Activated CD8-positive, alpha-beta T cell treated with anti-CD3 and anti-CD28 coated beads for 36 hours (primary cell): ENCODE measurements at regions not wholly inside any gene's neighbourhood (a gene's known extent, or its start where the extent isn't known, plus 50 kb on each side); places are given as distances from the start of the nearest gene placed in this dataset.
"Not testable (repeated sequence)": the region's sequence is repeated elsewhere in the genome, so short reads cannot be mapped to it uniquely, and the experiment has no call there.

Source experiments
- ATAC-seq: fragments of 200-7000 bp; cut with Tn5 transposase; one replicate; pipeline ENCODE4 v1.10.0; 2021; ENCODE audit warnings: mild to moderate bottlenecking, moderate library complexity
- CTCF ChIA-PET: fragments of 350-600 bp; sonication (Branson Sonifier 250); formaldehyde crosslinking; loops from one replicate; lab custom pipeline; 2021; ENCODE audit warnings: antibody characterized with exemption; lab: Charles Lee
- POLR2A ChIA-PET: fragments of 350-600 bp; sonication (Branson Sonifier 250); formaldehyde crosslinking; loops from one replicate; lab custom pipeline; 2021; ENCODE audit warnings: antibody characterized with exemption; lab: Charles Lee
- DNase-seq: peaks from one replicate; pipeline ENCODE4 v3.0.0-alpha.2; 2020
- H3K27ac Mint-ChIP-seq: one replicate; pipeline ENCODE4 v1.8.0; 2021; ENCODE audit warnings: mild to moderate bottlenecking, mixed read lengths
- H3K27me3 Mint-ChIP-seq: one replicate; pipeline ENCODE4 v1.8.0; 2021; ENCODE audit warnings: mixed read lengths
- H3K36me3 Mint-ChIP-seq: one replicate; pipeline ENCODE4 v1.8.0; 2021; ENCODE audit warnings: low read depth, mixed read lengths
- H3K4me1 Mint-ChIP-seq: one replicate; pipeline ENCODE4 v1.8.0; 2021; ENCODE audit warnings: low read depth, mixed read lengths
- H3K4me3 Mint-ChIP-seq: one replicate; pipeline ENCODE4 v1.8.0; 2021; ENCODE audit warnings: mild to moderate bottlenecking, moderate library complexity, mixed read lengths
- H3K9me3 Mint-ChIP-seq: one replicate; pipeline ENCODE4 v1.8.0; 2021; ENCODE audit warnings: mixed read lengths
- intact Hi-C: fragments of 100-400 bp; cut with micrococcal nuclease; formaldehyde crosslinking; loops from one replicate; pipeline ENCODE4 v1.10.0; 2022

DNA sequence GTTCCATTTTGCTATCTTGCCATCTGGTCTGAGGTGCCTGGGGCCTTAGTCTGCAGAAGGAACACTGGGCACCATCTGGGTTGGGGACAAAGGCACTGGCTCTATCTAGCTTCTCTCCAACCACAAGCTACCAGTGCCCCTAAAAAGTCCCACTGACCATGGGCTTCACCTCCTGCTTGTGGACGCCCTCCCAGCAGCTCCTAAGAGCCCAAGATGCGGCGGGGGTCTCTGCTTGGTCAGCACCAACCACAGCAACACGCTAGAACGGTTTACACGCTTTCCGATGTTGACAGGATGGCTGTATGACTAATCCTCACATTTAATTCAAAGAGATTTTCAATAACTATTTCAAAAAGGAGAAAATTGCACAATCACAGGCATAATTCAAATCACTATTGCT is 80.4 kb upstream of the TNK2 start:
- H3K27me3 Mint-ChIP-seq, POLR2A ChIA-PET, intact Hi-C loops, DNase-seq, H3K36me3 Mint-ChIP-seq, H3K4me1 Mint-ChIP-seq, H3K27ac Mint-ChIP-seq, ATAC-seq, H3K9me3 Mint-ChIP-seq, CTCF ChIA-PET: not testable (repeated sequence)
- peak overlapping the region; percentile 58 for H3K4me3 Mint-ChIP-seq

GRCh38 chr3:195987001-195987400 is 78.7 kb upstream of the TNK2 start:
- CTCF ChIA-PET, H3K27ac Mint-ChIP-seq, H3K4me1 Mint-ChIP-seq, H3K27me3 Mint-ChIP-seq, H3K4me3 Mint-ChIP-seq, ATAC-seq, intact Hi-C loops, POLR2A ChIA-PET, H3K9me3 Mint-ChIP-seq, DNase-seq, H3K36me3 Mint-ChIP-seq: not testable (repeated sequence)

- ATAC-seq, H3K27me3 Mint-ChIP-seq, DNase-seq, H3K4me1 Mint-ChIP-seq, intact Hi-C loops, CTCF ChIA-PET, POLR2A ChIA-PET, H3K36me3 Mint-ChIP-seq, H3K9me3 Mint-ChIP-seq, H3K4me3 Mint-ChIP-seq, H3K27ac Mint-ChIP-seq: not testable (repeated sequence)
Measured at GRCh38 chr3:195986576-195986975, 78.2 kb upstream of the TNK2 start.

DNA sequence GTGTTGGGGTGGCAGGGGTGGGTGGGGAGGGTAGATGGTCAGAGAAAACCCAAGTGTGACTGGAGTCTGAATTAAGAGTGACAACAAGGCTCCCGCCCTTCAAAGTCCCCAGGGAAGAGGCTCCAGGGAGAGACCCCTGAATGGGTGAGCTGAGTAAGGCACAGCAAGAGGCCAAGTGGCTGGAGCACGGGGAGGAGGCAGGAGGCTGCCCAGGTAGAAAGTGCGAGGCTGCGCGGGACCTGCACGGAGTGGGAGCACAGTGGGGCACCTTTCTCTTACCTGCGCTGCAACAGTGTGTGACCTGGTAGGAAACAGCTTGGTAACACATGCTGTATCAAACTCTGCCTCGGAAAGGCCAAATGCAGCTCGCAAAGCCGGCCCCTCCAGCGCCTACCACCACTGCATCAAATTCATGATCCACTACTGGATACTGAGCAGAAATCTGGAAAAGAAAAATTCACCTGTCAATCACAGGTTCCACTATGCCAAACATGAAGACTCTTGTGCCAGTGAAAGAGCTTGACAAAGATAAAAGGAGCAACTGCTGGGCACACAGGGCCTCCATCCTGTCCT is 77.1 kb upstream of the TNK2 start:
- H3K4me3 Mint-ChIP-seq, CTCF ChIA-PET, intact Hi-C loops, H3K9me3 Mint-ChIP-seq, H3K4me1 Mint-ChIP-seq, H3K27me3 Mint-ChIP-seq, POLR2A ChIA-PET, DNase-seq, H3K27ac Mint-ChIP-seq, ATAC-seq, H3K36me3 Mint-ChIP-seq: not testable (repeated sequence)

DNA sequence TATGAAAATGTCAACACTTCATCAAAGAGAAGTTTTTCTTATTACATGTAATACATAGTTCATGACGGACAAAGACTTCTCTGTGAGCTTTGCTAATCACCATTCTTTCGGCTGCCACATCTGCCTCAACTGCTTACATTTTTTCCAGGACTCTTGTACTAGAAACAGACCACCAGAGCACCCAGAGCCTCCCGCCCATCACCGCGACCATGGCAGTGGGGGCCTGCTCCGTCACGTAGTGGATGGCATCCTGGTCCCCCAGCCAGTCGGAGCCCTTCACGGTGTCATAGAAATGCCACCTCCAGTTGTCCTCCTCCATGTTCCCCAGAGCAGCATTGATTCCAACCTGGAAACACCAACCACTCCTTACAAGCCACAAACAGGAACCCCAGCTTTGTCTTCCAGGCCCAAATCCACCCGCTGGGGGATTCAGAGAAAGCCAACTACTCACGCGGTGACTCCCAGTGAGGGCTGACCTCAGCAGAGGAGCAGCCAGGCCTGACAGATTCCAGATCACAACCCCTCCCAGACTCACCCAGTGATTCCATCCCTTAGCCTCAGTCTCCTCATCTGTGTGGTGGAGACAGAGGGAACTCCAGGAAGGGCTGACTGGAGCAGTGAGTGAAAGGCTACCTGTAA is 76.2 kb upstream of the TNK2 start:
- H3K27ac Mint-ChIP-seq, CTCF ChIA-PET, H3K9me3 Mint-ChIP-seq, H3K4me1 Mint-ChIP-seq, H3K36me3 Mint-ChIP-seq, ATAC-seq, H3K4me3 Mint-ChIP-seq, intact Hi-C loops, H3K27me3 Mint-ChIP-seq, DNase-seq, POLR2A ChIA-PET: not testable (repeated sequence)

- intact Hi-C loops, H3K4me1 Mint-ChIP-seq, CTCF ChIA-PET, H3K27me3 Mint-ChIP-seq, DNase-seq, ATAC-seq, POLR2A ChIA-PET, H3K27ac Mint-ChIP-seq, H3K9me3 Mint-ChIP-seq, H3K36me3 Mint-ChIP-seq, H3K4me3 Mint-ChIP-seq: not testable (repeated sequence)
Measured at GRCh38 chr3:195983880-195984279, 75.5 kb upstream of the TNK2 start.

DNA sequence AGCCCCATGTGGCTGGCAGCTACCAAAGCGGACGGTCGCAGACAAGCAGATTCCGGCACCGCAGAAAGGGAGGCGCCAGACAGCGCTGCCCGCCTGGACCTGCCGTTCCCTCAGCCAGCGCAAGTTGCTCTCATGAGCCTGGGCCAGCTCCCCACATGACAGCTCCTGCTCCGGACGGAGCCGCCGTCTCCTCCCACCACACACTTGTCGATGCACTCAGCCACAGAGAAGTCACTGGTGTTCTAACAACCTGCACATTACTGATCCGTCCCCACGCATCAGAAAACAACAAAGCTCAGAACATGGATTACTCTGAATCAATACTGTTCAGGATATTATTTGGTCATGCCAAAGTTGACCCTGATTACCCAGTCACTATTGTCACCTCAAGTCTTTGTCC is 74.4 kb upstream of the TNK2 start:
- H3K9me3 Mint-ChIP-seq, H3K4me3 Mint-ChIP-seq, H3K4me1 Mint-ChIP-seq, ATAC-seq, POLR2A ChIA-PET, intact Hi-C loops, H3K27ac Mint-ChIP-seq, CTCF ChIA-PET, H3K27me3 Mint-ChIP-seq, DNase-seq: not testable (repeated sequence)
- H3K36me3 Mint-ChIP-seq = peaks cover 11% of the 10 kb centered on the region

- H3K4me1 Mint-ChIP-seq, H3K27me3 Mint-ChIP-seq, H3K4me3 Mint-ChIP-seq, H3K27ac Mint-ChIP-seq, POLR2A ChIA-PET, H3K9me3 Mint-ChIP-seq, DNase-seq, CTCF ChIA-PET, ATAC-seq, intact Hi-C loops: not testable (repeated sequence)
- H3K36me3 Mint-ChIP-seq = peaks cover 11% of the 10 kb centered on the region
Measured at GRCh38 chr3:195981778-195982177, 73.4 kb upstream of the TNK2 start.

- DNase-seq, H3K27me3 Mint-ChIP-seq, ATAC-seq, CTCF ChIA-PET, H3K27ac Mint-ChIP-seq, H3K4me1 Mint-ChIP-seq, POLR2A ChIA-PET, H3K9me3 Mint-ChIP-seq, H3K4me3 Mint-ChIP-seq: not testable (repeated sequence)
- H3K36me3 Mint-ChIP-seq = peaks cover 18% of the 10 kb centered on the region
- intact Hi-C loops = loop anchor here (10.0 kb wide), 1 partner anchor 305 kb away; no protein-coding TSS in a partner anchor
Measured at GRCh38 chr3:195979877-195980276, 71.5 kb upstream of the TNK2 start.

DNA sequence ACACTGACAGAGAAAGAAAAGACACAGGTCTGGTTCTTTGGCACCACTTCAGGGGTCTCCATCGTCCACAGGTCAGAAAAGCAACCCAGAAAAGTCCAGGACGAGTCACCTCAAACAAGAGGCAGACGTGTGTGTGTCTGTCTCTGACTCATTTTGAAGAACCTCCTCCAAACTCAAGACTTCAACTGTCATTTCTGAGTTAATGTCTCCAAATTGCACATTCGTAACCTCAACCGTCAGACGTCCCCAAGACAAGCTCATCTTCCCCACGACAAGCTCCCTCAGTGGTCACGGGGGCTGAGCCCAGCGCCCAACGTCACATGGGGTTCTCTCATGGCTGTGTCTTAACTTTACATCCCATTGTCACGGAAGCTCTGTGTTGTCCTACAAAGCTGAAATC is 70.2 kb upstream of the TNK2 start:
- intact Hi-C loops = loop anchor here (10.0 kb wide), 1 partner anchor 304 kb away; no protein-coding TSS in a partner anchor
- H3K4me1 Mint-ChIP-seq, H3K4me3 Mint-ChIP-seq, H3K27me3 Mint-ChIP-seq, DNase-seq, CTCF ChIA-PET, POLR2A ChIA-PET, H3K9me3 Mint-ChIP-seq, H3K27ac Mint-ChIP-seq: not testable (repeated sequence)
- peaks cover 21% of the 10 kb centered on the region for H3K36me3 Mint-ChIP-seq
- peak; percentile 69 for ATAC-seq

DNA sequence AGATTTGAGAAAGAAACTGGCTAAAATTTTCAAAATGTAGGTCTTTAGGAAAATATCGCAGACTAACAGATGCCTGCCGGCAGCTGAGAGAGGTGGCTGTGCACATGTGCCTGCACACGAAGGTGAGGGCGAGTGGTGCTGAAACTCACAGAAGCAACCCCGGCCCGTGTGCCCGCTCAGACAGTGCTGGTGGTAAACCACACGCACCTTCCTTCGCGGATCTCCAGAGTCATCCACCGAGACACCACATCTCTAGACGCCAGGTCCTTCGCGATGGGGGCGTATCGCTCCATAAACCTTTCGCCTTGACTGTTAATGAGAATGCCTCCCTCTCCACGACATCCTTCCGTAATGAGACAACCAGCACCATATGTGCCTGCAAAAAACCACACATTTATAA is 68.5 kb upstream of the TNK2 start:
- H3K4me3 Mint-ChIP-seq, POLR2A ChIA-PET, H3K9me3 Mint-ChIP-seq, H3K27me3 Mint-ChIP-seq, ATAC-seq, H3K27ac Mint-ChIP-seq, H3K4me1 Mint-ChIP-seq, DNase-seq, CTCF ChIA-PET: not testable (repeated sequence)
- intact Hi-C loops = loop anchor here (10.0 kb wide), 1 partner anchor 302 kb away; no protein-coding TSS in a partner anchor
- H3K36me3 Mint-ChIP-seq = peaks cover 18% of the 10 kb centered on the region

GRCh38 chr3:195974281-195974680 is 65.9 kb upstream of the TNK2 start:
- CTCF ChIA-PET, H3K9me3 Mint-ChIP-seq, H3K4me3 Mint-ChIP-seq, POLR2A ChIA-PET, DNase-seq, H3K27ac Mint-ChIP-seq, H3K4me1 Mint-ChIP-seq, H3K27me3 Mint-ChIP-seq, ATAC-seq: not testable (repeated sequence)
- intact Hi-C loops = loop anchor here (10.0 kb wide), 1 partner anchor 299 kb away; no protein-coding TSS in a partner anchor
- peaks cover 36% of the 10 kb centered on the region for H3K36me3 Mint-ChIP-seq
